GM18870 (cell line): ENCODE measurements at regions not wholly inside any gene's neighbourhood (a gene's known extent, or its start where the extent isn't known, plus 50 kb on each side); places are given as distances from the start of the nearest gene placed in this dataset.
"Not testable (repeated sequence)": the region's sequence is repeated elsewhere in the genome, so short reads cannot be mapped to it uniquely, and the experiment has no call there.

Experiments
- ATAC-seq: cut with Tn5 transposase; IDR thresholded peaks from one replicate; pipeline ENCODE4 v1.9.1; 2021; ENCODE audit warnings: moderate library complexity; ENCODE audit not compliant: unreplicated experiment

DNA sequence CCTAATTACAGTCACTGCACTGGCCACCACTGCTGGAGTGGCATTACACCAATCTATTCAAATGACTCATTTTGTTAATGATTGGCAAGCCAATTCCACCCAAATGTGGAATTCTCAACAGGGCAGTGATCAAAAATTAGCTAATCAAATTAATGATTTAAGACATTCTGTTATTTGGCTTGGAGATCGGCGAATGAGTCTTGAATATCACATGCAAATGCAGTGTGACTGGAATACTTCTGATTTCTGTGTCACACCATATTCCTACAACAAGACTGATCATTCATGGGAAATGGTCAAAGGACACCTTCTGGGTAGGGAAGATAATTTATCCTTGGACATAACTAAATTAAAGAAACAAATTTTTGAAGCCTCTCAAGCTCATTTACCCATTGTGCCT lies 165.1 kb downstream of the IER5 start:
- not testable (repeated sequence) for ATAC-seq

DNA sequence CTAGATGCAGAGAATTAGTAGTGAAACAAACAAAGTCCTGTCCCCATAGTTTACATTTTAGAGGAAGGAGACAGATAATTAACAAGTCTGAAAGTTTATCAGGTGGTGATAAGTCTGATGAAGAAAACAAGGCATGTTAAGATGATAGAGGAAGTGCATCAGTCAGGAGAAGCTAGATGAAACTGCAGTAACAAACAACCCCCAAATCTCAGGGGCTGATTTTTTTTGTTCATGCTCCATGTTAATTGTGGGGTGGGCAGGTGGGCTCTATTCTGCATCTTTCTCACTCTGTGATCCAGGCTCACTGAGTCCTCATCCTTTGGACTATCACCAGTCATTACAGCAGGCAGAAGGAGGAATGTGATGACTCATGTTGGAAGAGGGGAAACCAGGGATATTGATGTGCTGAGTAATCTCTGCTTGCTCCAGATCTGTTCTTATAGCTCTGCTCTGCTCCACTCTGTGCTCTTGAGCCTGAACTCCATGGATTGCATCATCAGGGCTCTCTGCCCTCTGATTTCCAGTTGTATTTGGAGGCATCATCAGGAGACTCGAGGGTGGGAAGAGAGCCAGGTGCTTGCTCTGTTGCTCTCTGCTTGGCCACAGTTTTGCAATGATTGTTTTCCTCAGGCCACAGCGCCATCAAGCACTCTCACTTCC lies 166.9 kb downstream of the IER5 start:
- no peak for ATAC-seq

DNA sequence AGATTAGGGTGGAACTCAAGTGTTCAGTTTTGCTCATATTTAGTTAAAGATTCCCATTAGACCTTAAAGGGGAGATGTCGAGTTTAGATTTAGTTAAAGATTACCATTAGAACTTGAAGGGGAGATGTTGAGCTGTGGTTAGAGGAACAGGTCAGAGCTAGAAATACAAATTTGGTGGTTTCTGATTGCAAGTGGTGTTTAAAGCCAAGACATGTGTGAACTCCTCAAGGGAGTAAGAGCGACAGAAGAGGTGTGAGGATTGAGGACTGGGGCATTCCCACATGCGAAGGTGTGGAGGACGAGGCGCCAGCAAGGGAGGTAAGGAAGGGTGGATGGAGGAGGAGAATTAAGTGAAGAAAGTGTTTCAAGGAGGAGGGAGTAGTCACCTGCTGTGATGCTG lies 168.6 kb downstream of the IER5 start:
- ATAC-seq, result peak; percentile 99

DNA sequence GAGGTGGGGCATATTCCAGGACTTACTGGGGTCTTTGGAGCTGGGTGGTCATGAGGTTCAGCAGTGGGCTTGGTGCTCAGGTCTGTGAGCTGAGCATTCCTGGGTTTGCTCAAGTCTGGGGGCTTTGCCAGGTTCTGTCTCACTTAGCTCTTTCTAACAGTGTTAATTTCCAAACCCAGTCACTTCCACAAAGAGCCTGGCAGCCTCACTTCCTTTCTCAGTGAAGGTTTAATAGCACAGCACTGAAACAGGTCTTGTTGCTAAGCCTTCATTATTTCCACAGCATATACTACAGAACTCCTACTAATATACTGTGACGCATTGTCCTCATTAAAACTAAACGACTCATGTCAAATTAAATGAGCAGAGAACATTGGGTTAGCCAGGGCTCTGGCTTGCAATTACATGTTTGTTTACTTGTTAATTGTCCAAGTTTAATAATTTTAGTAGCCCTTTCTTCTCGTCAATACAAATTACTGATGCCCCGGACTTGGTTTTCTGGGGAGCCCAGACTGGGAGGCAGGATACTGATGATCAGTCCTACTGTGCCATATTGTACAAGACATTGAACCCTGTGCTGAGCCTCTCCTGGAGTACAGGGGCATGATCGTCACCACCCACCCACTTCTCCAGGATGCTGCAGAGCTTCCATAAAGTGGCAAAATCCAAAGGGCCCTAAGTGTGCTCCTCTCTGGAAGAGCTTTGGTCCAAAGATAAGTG lies 170.7 kb downstream of the IER5 start:
- no peak for ATAC-seq

DNA sequence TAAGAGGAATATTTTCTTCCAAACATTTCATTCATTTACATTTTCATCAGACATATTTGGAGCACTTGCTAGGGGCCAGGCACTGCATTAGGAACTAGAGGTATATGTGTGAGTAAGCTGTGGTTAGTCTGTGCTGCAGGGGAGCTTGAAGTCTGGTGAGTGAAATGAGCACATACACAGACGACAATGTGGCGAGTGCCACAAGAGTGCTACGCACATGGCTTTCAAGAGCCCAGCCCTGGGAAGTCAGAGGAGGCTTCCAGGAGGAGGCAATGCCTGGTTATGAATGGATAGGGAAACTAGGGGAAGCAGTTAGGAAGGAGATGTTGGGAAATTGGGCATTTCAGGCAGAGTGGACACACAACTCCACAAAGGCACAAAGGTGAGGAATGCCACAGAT lies 171.8 kb downstream of the IER5 start:
- ATAC-seq, result no peak

DNA sequence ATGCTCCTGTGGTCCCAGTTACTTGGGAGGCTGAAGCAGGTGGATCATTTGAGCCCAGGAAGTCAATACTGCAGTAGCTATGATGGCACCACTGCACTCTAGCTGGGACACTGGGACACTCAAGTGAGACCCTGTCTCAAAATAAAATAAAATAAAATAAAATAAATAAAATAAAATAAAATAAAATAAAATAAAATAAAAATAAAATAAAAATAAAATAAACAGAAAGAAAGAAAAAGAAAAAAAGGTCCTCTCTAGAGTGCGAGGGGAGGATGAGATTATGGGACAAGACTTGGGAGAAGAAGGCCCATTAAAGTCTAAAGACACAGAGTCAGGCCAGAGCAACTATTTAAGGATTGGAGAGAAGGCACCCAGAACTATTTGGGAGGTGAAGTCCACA lies 172.5 kb downstream of the IER5 start:
- no peak for ATAC-seq

DNA sequence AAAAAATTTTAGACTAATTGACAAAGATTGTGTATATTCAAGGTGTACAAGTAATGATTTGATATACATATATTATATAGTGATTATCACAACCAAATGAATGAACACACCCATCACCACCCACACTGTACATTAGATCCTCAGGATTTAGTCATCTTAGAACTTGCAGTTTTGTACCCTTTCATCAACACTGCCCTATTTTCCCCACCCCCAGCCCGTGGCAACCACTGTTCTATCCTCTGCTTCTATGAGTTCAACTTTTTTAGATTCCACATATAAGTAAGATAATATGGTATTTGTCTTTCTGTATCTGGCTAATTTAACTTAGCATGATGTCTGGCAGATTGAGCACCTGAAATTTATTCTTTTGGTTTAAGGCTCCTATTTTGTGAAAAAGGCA lies 173.6 kb downstream of the IER5 start:
- ATAC-seq, result no peak

DNA sequence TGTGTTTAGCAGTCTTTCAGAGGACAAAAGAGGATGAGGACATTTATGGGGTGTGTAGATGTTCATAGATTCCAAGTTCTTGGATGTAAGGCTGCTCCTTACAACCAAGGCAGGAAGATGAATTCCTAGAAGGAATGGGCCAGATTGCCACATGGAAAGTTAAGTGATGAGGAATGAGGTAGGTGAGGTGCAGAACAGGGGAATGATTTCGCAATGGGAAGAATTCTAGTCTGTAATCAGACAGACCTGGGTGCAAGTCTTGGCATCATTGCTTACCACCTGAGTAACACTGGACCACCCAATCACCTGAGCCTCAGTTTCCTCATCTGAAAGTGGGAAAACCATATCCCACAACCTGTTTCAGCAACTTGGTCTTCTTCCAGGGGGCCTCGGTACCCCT lies 174.9 kb downstream of the IER5 start:
- no peak for ATAC-seq

DNA sequence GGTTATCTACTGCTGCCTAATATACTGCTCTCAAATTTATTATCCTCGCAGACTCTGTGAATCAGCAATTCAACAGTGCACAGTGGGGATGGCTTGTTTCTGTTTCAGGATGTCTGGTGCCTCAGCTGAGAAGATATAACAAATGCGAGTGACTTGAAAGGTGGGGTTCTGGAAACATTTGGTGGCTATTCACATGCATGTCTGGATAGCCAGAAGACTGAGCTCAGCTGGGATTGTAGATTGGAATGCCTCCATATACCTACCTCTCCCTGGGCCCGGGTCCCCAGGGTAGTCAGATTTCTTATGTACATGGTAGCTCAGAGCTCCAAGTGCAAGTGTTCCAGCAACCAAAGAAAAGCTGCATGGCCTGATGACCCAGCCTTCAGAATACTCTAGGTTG lies 176.3 kb downstream of the IER5 start:
- ATAC-seq, result no peak

DNA sequence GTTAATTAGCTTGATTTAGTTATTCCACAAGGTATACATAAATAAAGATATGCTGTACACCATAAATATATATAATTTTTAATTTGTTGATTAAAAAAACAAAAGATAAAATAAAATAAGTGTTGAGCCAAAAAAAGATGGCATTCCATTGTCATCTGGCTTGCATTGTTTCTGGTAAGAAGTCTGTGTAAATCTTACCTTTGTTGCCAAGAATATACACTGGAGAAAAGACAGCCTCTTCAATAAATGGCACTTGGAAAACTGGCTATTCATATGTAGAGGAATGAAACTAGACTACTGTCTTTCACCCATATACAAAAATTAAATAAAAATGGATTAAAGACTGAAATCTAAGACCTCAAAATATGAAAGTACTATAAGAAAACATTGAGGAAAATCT lies 196.5 kb downstream of the IER5 start:
- ATAC-seq, result no peak

DNA sequence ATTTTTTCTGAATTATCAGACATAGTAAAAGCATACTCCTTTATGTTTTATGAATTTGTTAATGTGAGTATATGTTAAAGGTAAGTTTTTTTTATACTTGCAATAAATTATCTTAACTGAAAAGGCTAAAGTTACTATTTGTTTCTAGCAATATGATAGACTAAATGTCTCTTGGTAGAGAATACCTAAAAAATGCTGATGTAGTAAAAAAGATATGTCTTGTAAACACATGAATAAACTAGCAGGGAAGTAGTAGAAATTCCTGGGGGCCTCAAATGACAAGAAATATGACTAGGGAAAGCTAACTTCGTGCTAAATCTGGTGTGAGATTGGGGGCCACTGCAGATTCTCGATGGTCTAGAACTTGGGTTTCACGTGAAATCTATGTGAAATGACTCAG lies 188.1 kb upstream of the CACNA1E start:
- no peak for ATAC-seq

DNA sequence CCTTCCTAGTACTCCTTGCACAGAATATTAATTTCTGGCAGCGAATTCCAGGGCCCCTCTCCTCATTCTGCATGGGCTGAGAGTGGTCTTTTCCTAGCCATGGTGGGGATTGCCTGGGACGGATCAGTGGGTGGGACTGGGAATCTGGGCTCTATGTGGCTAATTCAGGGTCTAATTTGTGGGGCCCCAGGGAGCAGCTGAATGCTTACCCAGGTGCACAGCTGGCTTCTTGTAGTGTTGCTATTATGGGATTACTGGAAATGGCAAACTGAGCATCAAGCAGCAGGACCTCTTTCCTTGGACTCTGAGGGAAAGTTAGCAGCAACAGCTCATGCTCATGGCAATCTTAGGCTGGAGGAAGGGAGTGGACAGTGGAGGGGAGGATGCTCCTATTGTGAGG lies 187.1 kb upstream of the CACNA1E start:
- no peak for ATAC-seq

DNA sequence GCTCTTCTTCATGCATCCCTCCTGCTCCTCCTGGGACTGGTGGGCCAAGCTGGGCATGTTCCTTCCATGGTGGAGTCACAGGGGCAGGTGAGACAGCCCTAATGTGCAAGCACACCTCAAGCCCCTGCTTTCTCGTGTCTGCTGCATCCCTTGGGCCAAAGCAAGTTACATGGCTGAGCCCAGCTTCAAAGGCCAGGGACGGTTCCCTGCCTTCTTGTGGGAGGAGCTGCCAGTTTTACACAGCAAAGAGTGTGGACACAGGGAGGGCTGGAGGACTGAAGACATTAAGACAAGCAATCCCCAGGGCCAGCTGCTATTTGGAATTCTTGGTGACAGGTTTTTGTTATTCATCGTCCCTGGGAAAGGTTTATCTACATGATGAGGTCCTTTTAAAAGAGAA lies 175.2 kb upstream of the CACNA1E start:
- ATAC-seq, result no peak

DNA sequence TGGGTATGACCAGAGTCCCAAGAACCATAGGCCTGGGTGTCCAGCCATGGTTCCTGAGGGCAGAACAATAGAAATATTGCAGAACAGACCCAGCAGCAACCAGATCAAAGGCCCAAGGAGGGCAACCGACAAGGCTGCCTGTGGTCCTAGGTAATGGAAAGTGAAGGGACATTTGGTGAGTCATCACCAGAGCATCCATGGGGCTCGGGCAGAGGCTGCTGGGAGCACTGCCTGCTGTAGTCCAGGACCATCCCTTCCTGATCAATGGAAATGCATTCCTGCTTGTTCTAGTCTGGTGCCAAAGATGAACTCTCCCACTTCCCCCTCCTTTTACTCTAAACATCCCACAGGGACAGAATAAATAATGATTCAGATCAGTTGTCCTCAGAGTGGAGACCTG lies 172.8 kb upstream of the CACNA1E start:
- no peak for ATAC-seq

DNA sequence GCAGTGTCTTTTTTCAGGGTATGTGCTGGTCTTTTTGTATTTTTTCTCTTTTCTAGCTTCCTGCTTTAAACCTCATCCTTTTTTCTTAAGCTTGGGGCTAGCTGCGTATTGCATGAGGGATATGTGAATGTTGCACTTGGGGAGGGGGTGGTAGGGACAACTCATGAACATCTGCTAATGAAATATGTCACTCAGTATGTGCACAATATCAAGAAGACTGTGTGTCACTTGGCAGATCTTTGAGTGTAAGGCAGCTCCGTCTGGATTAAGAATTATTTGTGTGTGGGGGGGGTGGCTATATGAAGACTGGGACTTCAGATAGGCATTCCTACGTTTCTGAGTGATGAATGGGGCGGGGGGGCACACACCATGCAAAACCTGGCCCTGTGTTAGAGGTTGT lies 170.4 kb upstream of the CACNA1E start:
- no peak for ATAC-seq

DNA sequence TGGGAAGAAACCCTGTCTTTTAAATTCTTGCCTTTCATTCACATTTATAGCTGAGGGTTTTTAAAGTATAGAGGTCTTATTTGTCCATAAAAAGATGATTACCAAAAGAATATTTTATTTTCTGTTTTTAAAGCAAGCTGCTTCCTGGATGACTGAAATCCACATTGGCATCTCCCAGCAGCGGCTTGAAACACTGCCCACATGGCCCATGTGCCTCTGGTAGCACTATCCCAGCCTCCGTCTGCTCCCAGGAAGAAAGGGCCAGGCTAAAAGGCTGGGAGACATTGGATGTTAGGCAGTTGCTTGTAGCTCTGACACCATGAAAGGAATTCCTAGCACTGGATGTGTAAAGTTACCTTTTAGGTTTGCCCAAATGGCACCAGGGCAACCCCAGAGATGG lies 169.9 kb upstream of the CACNA1E start:
- no peak for ATAC-seq

DNA sequence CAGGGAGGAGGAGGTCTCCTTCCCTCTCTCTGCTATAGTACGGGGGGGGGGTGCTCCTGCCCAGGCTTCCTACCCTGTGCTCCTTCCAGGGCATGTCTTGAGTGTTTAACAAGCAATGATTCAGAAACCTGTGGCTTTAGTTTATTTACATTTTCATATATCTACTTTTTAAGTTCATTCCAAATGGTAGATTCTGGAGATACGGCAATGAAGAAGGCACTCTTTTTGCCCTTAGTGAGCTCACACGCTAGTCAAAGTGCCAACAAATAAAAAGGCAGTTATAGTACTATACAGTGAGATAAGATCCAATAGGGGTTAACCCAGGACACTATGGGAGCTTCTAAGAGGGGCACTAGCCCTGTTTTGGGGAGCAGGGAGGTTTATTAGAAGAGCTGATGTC lies 169.3 kb upstream of the CACNA1E start:
- no peak for ATAC-seq

DNA sequence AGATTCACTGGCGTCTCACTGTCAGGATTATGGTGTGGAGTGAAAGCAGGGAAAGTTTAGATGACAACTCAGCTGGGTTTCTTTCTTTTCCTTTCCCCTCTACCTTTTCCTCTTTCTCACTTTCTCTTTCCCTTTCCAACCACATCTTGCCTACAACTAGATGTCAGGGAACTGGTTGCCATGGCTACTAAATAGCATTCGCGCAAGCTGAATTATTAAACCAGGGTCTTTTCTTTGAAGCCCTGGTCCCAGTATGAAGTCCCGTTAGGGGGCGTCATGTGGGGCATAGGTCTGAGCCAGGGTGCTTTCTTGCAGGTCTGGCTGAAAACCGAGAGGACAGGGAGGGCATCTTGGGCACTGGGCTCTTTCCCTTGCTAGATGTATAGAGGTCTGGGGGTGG lies 168.4 kb upstream of the CACNA1E start:
- no peak for ATAC-seq

DNA sequence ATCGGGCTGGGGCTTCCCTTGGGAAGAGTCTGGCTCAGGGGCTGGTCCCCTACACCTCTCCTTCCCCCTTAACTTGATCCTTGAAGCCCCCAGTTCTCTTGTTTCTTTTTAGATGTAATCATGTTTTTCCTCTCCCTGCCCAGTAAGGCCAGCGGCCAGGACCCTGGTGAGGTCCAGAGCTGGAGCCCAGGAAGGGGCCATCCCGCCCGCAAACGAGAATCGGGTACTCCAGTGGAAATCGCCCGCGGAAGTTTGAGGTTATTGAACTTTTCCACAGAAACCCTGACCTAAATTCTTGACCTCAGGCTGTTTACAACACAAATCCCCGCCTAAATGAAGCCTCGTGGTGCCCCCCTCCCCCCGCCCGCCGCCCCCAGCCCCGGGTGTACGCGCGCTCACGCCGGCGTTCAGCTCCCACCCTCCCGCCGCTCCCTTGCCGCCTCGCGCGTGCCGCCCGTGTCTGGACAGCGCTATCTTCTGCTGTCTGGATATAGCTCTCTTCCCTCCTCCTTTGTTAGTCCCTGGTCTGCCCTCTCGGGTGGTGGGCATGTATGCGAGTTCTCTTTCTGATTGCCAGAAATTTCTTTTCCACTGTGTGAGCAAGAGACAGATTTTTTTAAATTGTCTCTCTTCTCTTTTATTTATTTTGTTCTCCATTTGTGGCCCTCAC lies 165.9 kb upstream of the CACNA1E start:
- ATAC-seq, result no peak

DNA sequence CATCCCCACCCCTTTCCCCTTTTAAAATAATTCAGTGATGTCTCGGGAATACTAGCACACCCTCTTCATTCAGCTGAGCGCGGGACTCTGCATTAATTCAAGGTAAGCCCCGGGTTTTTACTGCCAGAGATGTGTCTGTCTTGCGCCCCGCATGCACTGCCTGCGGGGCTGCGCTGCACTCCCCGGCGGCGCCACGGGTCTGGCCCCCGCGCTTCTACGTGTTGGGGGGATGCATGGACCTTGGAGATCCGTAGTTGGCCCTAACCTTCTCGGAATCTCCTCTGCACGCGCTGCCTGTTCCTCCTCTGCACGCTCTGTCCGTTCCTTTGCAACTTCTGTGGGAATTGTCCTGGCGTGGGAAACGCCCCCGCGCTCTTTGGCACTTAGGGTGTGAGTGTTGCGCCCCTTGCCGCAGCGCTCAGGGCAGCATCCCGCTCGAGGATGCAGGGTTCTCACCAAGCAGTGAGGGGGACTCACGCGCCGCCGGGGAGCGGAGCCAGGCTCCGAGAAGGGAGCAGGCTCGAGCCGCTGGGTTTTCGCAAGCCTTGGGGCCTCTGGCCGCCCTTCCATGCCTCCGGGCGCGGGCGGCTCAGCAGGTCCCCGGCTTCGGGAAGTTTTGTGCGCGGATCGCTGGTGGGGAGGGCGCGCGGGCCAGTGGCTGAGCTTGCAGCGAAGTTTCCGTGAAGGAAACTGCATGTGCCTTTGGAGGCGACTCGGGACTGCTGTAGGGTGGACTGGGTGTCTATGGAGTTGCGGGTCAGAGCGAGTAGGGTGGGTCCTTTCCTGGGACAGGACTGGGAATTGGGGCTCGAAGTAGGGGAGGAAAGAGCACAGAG lies 165.1 kb upstream of the CACNA1E start:
- ATAC-seq, result no peak

DNA sequence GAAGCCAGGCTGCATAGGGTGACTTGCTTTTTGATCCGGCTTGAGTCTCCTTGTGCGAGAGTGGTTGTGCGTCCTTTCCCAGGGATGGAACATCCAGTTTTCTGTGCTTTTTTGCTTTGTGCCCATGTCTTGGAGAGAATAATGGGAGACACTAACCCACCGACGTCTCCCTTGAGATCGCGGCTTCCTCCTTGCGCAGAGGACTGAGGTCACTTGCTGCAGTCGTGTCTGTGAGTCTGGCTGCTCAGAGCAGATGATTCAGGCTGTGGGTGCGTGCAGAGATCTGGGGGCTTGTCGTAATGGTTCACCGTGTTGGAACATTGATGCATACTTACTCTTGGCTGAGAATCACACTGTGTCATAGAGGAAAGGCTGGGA lies 164.5 kb upstream of the CACNA1E start:
- no peak for ATAC-seq

DNA sequence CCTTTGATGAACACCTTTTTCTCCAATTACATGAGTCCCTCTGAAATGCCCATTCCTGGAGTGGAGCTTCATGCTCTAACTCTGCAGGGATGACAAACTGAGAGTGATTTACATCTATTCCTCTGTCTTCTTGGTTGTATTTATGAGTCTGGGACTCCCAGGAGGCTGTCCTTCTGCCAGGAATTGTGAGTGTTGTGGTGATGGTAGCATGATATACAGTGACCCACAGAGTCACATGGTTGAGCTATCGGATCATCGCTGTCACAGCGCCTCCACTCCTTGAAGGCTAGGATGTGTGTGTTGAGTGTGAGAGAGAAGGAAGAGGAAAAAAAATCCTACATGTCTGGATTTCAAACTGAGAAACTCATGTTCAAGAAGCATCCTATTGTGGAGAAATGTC lies 163.4 kb upstream of the CACNA1E start:
- ATAC-seq, result no peak
